ENCODE measurements at regions not wholly inside any gene's neighbourhood (a gene's known extent, or its start where the extent isn't known, plus 50 kb on each side); places are given as distances from the start of the nearest gene placed in this dataset.

DNA sequence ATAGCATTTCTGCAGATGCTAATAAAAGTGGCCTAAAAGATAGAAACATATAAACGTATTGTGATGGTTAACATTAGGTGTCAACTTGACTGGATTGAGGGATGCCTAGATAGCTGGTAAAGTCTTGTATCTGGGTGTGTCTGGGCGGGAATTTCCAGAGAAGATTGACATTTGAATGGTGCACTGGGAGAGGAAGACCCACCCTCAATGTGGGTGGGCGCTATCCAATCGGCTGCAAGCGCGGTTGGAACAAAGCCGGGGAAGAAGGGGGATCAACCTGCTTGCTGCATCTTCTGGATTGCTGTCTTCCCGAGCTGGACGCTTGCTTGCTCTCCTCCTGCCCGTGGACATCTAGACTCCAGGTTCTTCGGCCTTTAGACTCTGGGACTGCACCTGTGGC is 114.0 kb upstream of the ZNF644 start:
- Histone ChIP-seq H3K4me2 (ENCODE audit: insufficient read depth in 1 of 2, low read depth in 2 of 2, low read length in 2 of 2) (peak overlapping the region in 1 of 2 experiments; percentile 63; a peak in 2 of 4 replicates), H3K23ac (ENCODE audit: insufficient read length) (no peak overlapping the region), H2AFZ (ENCODE audit: low read length) (peak overlapping the region; percentile 96), H3K79me2 (ENCODE audit: control insufficient read depth in 1 of 2, insufficient read depth in 2 of 2, low read length in 2 of 2) (no peaks in the 10 kb centered on the region), H4K20me1 (replicated peaks in 1 of 2; ENCODE audit: control insufficient read depth in 1 of 2, insufficient read depth in 2 of 2, low read length in 2 of 2) (no peaks in the 10 kb centered on the region), H3K9me3 (ENCODE audit: insufficient read depth in 2 of 2, low read depth in 1 of 2, low read length in 1 of 2) (no peaks in the 10 kb centered on the region), H2BK15ac (ENCODE audit: low read length) (no peak overlapping the region; the same call in 1 of the 2 replicates), H3K36me3 (ENCODE audit: control insufficient read depth in 2 of 4, insufficient read depth in 4 of 4, low read length in 3 of 4) (no peaks in the 10 kb centered on the region), H3K4ac (replicated peaks; ENCODE audit: insufficient read length, low read depth, low read length) (no peak overlapping the region), H3K56ac (replicated peaks; ENCODE audit: insufficient read length, low read depth, low read length) (no peak overlapping the region), H3K4me3 (ENCODE audit: extremely low read depth in 1 of 4, insufficient read depth in 2 of 4, low read depth in 3 of 4, low read length in 4 of 4) (peak overlapping the region in 2 of 4 experiments; percentile 25 to 39; a peak in 2 of 8 replicates), H4K5ac (ENCODE audit: insufficient read length, low read depth, low read length) (peak overlapping the region; percentile 64), H4K8ac (ENCODE audit: extremely low read depth, insufficient read depth, low read length) (0 out of 2 replicates have a peak overlapping the region, but pooled peaks have one; percentile 86), H3K14ac (ENCODE audit: insufficient read length) (no peak overlapping the region), H3K79me1 (ENCODE audit: low read depth, low read length) (no peaks in the 10 kb centered on the region), H3K4me1 (replicated peaks in 1 of 4; ENCODE audit: control insufficient read depth in 3 of 4, insufficient read depth in 4 of 4, low read length in 3 of 4) (peaks cover 0 to 14% (median 7%) of the 10 kb centered on the region in 4 experiments; a peak in 6 of 7 replicates), H3K27ac (ENCODE audit: low read depth, low read length) (no peak overlapping the region), H2BK5ac (ENCODE audit: low read depth, low read length) (no peak overlapping the region), H3K9ac (replicated peaks in 1 of 4; ENCODE audit: extremely low read depth in 1 of 4, low read depth in 3 of 4, low read length in 3 of 4) (no peak overlapping the region; a peak in 1 of 7 replicates), H3K27me3 (replicated peaks in 1 of 4; ENCODE audit: control insufficient read depth in 3 of 4, extremely low read depth in 1 of 4, insufficient read depth in 3 of 4, low read length in 3 of 4) (no peaks in the 10 kb centered on the region), H3K23me2 (ENCODE audit: low read depth, low read length) (peaks cover 3% of the 10 kb centered on the region; the same call in 1 of the 2 replicates), H3K18ac (ENCODE audit: extremely low read depth, low read length) (peak overlapping the region; percentile 75; the same call in 1 of the 2 replicates), H2AK5ac (ENCODE audit: low read depth, low read length) (no peak overlapping the region), H2BK120ac (replicated peaks; ENCODE audit: low read depth, low read length) (no peak overlapping the region), H2BK20ac (ENCODE audit: low read length) (peak overlapping the region; percentile 82; the same call in 1 of the 2 replicates), H2BK12ac (ENCODE audit: low read depth, low read length) (no peak overlapping the region; the same call in 1 of the 2 replicates), H4K91ac (replicated peaks; ENCODE audit: insufficient read length, low read length) (peak overlapping the region; percentile 82)
- 86% methylated on average over 11 of the region's 11 CpGs; no CpG with 5 or more reads in 1 of the 2 experiments for WGBS, 2 experiments (ENCODE audit: extremely low coverage in 1 of 2, insufficient coverage in 1 of 2, insufficient read length in 1 of 2, insufficient replicate concordance in 2 of 2, low coverage in 1 of 2, low lambda C conversion rate in 2 of 2, missing lambda C conversion rate in 1 of 2)
- ChIA-PET POLR2A (ENCODE audit: partially characterized antibody) (interaction anchor here (1.0 kb wide), 1 partner anchor 114 kb away, joined by 4 read pairs; the partner anchor contains the start of gene ZNF644), CTCF (ENCODE audit: partially characterized antibody) (interaction anchor here (1.2 kb wide), 1 partner anchor 414 kb away, joined by 3 read pairs; no protein-coding TSS in a partner anchor)
- FAIRE-seq (no peak), DNase-seq (ENCODE audit: low read depth in 1 of 2, low spot score in 2 of 2) (no peak)
- no peak for TF ChIP-seq KDM5A (IDR thresholded peaks at IDR 0.05; ENCODE audit: low read length)
- TF ChIP-seq SP1 (IDR thresholded peaks at IDR 0.05; ENCODE audit: low read depth, low read length) = peak; percentile 81
- TF ChIP-seq TBP (IDR thresholded peaks at IDR 0.05; ENCODE audit: low read depth, low read length) = no peak
- TF ChIP-seq GTF2F1 (IDR thresholded peaks at IDR 0.05; ENCODE audit: borderline replicate concordance, low read depth, low read length) = no peak
- TF ChIP-seq, protein P1, sequence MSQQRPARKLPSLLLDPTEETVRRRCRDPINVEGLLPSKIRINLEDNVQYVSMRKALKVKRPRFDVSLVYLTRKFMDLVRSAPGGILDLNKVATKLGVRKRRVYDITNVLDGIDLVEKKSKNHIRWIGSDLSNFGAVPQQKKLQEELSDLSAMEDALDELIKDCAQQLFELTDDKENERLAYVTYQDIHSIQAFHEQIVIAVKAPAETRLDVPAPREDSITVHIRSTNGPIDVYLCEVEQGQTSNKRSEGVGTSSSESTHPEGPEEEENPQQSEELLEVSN (IDR thresholded peaks at IDR 0.05) = 0 out of 2 replicates have a peak, but pooled peaks have one; percentile 41
- TF ChIP-seq CHD2 (IDR thresholded peaks at IDR 0.05; ENCODE audit: low read length) = peak; percentile 52; the same call in 1 of the 2 replicates
- no peak for TF ChIP-seq CREB1 (IDR thresholded peaks at IDR 0.05)

Data from H1 (cell line).